Islet precursor cell (in vitro differentiated cells): ENCODE measurements at regions not wholly inside any gene's neighbourhood (a gene's known extent, or its start where the extent isn't known, plus 50 kb on each side); places are given as distances from the start of the nearest gene placed in this dataset.

Source experiments
- DNase-seq: peaks from one replicate; pipeline ENCODE4 v3.0.0-alpha.2; 2018

- no peak for DNase-seq
Observed at GRCh38 chr10:4332764-4333458, 493.1 kb upstream of the AKR1E2 start.

- peak; percentile 90 for DNase-seq
Observed at GRCh38 chr10:4331150-4331549, 494.9 kb upstream of the AKR1E2 start.

DNA sequence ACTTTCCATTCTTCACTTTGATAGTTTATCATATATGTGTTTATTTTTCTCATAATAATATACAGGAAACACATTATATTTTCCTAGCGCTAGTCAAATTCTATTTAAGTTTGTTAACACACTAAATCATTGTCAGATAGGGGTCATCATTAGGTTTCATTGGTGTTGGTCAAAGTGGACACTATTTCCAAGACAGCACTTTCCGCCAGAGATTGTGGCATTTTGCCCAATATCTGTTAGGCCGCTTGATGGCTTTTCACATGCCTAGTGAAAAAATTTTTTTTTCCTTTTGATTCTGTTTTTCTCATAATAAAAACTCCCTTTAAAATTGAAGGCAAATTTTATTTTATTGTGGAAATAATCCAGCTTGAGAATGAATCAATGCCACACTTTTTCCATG lies 495.4 kb upstream of the AKR1E2 start:
- no peak for DNase-seq

DNA sequence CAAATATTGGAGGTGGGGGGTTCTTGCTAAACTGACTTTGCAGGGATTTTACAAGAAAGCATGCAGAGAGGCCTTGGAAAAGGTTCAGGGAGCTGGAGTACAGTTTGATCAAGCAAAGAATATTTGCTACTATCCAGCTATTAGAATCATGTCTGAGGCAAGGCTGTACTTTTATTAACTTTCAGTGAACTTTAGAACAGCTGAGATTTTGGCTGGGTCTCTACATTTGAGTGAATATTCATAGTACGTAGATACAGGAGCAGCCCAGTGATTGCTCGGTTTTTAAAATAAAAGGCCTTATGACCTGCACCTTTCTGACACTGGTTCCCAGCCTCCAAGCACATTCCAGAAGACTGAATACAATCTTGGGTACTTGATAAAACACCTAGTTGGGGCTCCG lies 496.8 kb upstream of the AKR1E2 start:
- DNase-seq, result no peak

GRCh38 chr10:4326647-4327046 lies 499.4 kb upstream of the AKR1E2 start:
- peak; percentile 95 for DNase-seq

DNA sequence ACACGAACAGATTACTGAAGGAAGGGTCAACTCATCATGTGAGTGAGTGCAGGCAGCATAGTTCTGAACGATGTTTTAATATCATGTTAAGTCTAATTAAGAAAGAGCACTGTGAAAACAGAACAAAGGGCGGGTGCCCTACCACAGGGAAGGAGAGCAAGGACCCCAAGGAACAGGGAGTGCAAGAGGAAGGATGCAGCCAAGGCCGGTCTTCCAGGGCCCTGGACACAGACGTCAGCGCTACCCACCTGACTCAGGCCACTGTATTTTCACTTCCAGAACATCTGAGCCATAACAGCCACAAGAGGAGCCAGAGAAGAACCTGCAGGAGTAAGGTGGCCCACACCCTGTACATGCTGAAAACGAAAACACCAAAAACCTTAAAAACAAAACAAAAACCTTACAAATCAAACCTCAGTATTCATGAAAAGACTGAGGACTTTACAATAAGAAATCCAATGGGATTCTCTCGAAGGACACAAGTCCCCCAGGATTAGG lies 506.1 kb upstream of the AKR1E2 start:
- DNase-seq, result no peak

GRCh38 chr10:4316161-4316810 lies 509.7 kb upstream of the AKR1E2 start:
- peak; percentile 94 for DNase-seq

GRCh38 chr10:4315551-4315950 lies 510.5 kb upstream of the AKR1E2 start:
- DNase-seq, result no peak

- no peak for DNase-seq
Observed at GRCh38 chr10:4313051-4313450, 513.0 kb upstream of the AKR1E2 start.

- no peak for DNase-seq
Observed at GRCh38 chr10:4312051-4312835, 513.8 kb upstream of the AKR1E2 start.

- no peak for DNase-seq
Observed at GRCh38 chr10:4310172-4310571, 515.8 kb upstream of the AKR1E2 start.

GRCh38 chr10:4307910-4308309 lies 518.1 kb upstream of the AKR1E2 start:
- DNase-seq, result no peak

GRCh38 chr10:4306871-4307270 lies 519.1 kb upstream of the AKR1E2 start:
- DNase-seq, result no peak

- DNase-seq, result no peak
Observed at GRCh38 chr10:4303045-4303444, 518.0 kb upstream of the KLF6 start.

DNA sequence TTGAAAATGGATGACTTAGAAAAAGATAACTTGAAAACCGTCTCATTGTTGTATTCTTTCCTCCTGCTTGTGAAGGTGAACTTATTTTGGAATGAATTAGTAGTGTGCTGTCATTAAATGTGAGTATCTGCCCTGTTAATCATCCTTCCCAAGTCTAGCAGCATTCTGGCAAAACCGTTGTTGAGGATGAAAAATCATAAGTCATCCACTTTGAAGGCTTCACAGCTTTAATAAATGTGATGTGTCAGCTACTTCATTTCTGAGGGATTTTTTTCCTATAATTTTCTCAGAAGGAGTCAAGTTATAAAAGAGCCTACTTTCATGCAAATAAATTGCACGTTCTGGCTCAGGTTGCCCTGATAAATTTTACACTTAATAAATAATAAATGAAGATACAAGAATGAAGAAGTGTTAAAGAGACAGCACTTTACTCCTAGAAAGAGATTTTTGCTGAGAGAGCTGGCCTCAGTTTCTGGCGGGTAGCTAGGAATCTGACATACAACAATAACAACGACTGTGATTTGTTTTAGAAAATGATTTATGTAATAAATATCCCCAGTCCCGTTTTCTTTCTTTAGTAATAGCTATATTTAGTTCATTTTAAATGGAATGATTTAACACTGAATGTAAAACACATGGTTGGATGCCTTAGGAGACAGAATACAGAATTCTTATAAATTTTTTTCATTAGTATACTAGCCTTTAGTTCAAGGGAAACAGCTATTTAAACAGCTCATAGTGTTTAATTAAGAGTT lies 516.5 kb upstream of the KLF6 start:
- DNase-seq, result no peak

DNA sequence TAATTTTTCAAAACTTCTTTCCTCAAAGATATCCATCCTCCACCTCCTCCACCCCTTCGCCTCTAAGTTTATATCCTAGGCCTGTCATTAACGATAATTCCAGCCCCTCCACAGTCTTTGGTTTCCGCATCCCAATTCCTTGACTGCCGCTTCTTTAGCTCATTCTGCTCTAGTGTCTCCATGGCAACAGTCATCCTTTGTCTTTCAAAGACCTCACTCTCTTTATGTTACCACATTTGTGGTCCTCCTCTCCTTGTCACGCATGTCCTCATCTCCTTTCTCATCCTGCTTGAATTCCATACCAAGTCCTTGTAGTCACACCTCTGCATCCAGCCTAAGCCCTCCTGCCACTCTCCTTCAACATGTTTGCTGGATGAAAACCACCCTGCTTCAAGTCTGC lies 511.2 kb upstream of the KLF6 start:
- DNase-seq, result no peak

DNA sequence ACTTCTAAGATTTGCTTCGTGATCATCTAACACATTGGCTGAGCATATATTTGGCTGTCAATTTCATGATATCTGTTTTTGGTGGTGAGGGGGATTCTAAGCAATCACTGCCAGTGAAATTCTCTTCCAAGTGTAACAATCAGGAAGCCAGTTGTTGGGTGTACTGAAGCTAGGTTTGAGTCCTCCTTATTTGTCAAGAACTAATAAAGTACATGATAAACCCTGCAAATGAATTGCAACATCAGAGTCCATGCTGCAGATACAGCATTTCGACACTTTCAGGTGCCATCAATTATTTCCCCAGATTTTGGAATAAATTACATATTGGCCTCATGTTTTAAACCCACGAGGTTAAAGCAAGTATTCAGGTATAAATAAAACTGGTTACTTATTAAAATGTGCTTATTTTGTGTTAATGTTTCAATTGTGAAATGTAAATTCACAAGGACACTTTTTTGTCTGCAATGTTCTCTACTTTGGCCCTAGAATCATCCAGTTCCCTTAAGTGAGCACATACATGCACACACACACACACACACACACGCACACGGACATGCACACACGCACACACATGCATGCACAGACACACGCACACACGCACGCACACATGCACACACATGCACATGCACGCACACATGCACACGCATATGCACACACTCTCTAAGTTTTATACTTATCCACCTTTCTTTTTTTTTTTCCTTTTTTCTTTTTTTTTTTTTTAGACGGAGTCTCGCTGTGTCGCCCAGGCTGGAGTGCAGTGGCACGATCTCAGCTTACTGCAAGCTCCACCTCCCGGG lies 510.2 kb upstream of the KLF6 start:
- DNase-seq, result no peak

DNA sequence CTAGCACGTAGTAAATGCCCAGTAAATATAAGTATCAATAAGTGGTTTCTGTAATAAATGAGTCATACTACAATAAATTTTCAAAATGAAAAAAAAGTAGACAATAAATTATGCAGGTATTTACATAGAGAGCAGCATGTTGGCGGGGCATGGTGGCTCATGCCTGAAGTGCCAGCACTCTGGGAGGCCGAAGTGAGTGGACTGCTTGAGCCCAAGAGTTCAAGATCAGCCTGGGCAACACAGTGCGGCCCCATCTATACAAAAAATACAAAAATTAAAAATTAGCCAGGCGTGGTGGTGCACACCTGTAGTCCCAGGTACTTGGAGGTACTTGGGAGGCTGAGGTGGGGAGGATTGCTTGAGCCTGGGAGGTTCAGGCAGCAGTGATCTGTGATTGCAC lies 509.3 kb upstream of the KLF6 start:
- no peak for DNase-seq

- no peak for DNase-seq
Observed at GRCh38 chr10:4291990-4292389, 507.0 kb upstream of the KLF6 start.

DNA sequence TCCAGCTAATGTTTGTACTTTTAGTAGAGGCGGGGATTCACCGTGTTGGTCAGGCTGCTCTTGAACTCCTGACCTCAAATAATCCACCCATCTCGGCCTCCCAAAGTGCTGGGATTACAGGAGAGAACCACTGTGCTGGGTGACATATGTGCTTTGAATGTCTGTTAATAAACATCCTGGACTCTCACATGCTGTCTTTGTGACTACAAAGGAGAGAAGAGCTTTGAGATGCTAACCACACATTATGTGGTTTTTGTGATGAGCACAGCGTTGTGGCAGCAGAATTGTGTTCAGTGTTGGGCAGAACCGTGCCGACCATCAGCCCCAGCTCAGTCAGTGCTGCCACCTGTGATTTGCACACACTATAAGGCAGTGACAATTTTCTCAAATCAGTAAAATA lies 500.1 kb upstream of the KLF6 start:
- no peak for DNase-seq

DNA sequence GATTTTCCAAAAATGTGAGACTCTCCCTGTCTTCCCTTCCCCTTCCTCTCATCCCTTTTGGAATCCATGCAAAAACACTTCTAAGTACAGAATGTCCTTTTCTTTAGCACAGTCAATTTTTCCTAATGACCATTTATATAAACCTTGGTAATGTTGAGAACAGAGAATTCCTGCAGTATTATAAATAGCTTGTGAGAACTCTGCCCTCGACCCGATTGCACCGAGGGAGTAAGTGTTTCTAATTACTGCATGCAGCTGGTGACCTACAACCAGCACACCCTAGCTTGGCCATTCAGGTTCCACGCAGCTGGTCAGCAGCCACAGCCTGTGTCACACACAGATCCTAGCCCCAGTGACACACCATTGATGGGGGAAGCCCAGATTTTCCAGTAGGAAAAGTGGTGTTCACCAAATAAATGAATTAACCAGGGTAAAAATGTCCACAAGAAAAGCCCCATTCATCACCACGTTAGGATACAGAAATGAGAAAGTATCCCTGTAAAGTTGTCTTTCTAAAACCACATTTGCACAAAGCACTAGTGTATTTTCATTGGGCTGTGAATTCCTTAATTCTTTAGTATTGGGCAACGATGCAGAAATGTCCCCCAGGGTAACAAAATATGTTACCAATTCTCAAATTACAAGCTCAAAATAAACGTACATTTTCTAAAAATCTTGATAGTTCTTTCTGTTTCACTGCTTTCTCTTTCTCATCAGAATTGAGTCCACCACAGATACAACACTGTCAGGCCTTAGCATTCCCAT lies 499.0 kb upstream of the KLF6 start:
- no peak for DNase-seq

GRCh38 chr10:4282496-4282895 lies 497.5 kb upstream of the KLF6 start:
- no peak for DNase-seq
